Parathyroid adenoma (tissue), 2 donors: ENCODE measurements at regions not wholly inside any gene's neighbourhood (a gene's known extent, or its start where the extent isn't known, plus 50 kb on each side); places are given as distances from the start of the nearest gene placed in this dataset.

ENCODE experiments used
- H2AFZ ChIP-seq: fragments of 300-600 bp; sonication (generic); one replicate; pipeline ENCODE4 v1.7.0; 2017; ENCODE audit warnings: antibody characterized with exemption, mild to moderate bottlenecking
- H3K27ac ChIP-seq: fragments of 300-600 bp; sonication (generic); one replicate; pipeline ENCODE4 v1.7.0; 2017
- H3K27me3 ChIP-seq: fragments of 300-600 bp; sonication (generic); one replicate; pipeline ENCODE4 v1.7.0; 2017; ENCODE audit warnings: low read length; ENCODE audit not compliant: control insufficient read depth, insufficient read depth
- H3K36me3 ChIP-seq: fragments of 300-600 bp; sonication (generic); one replicate; pipeline ENCODE4 v1.7.0; 2017; ENCODE audit warnings: low read length; ENCODE audit not compliant: control insufficient read depth, insufficient read depth
- H3K4me1 ChIP-seq: fragments of 300-600 bp; sonication (generic); one replicate; pipeline ENCODE4 v1.7.0; 2017; ENCODE audit warnings: control low read depth
- H3K4me2 ChIP-seq: fragments of 300-600 bp; sonication (generic); one replicate; pipeline ENCODE4 v1.7.0; 2017; ENCODE audit warnings: low read length
- H3K4me3 ChIP-seq: fragments of 300-600 bp; sonication (generic); one replicate; pipeline ENCODE4 v1.7.0; 2017; ENCODE audit warnings: low read depth, low read length
- H3K79me2 ChIP-seq: fragments of 300-600 bp; sonication (generic); one replicate; pipeline ENCODE4 v1.7.0; 2017; ENCODE audit warnings: control low read depth
- H3K9ac ChIP-seq: fragments of 300-600 bp; sonication (generic); one replicate; pipeline ENCODE4 v1.7.0; 2017; ENCODE audit warnings: mild to moderate bottlenecking
- H3K9me3 ChIP-seq: fragments of 300-600 bp; sonication (generic); one replicate; pipeline ENCODE4 v1.7.0; 2017; ENCODE audit warnings: low read length; ENCODE audit not compliant: control insufficient read depth
- CTCF ChIP-seq: fragments of 300-600 bp; sonication (generic); IDR thresholded peaks from one replicate; pipeline ENCODE4 v1.7.0; 2017; ENCODE audit warnings: antibody characterized with exemption, mild to moderate bottlenecking
- donor health status: primary hyperparathyroidism.

DNA sequence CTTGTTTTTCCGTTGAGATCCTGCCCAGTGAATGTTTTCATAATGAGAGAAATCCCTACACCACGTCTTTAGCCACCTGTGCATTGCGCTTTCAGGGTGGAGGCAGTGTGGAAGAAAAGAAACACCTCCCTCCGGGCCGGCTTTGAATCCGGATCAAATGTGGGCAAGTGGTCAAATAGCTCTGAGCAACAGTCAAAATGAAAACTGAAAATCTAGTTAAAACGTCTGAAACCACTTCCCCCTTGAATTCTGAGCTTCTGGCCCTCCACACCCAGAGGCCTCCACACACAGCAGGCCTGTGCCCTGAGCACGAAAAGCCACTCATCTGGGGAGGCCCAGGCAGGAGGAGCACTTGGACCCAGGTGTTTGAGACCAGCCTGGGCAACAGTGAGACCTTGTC lies 263.6 kb upstream of the SALL3 start:
- Histone ChIP-seq H3K4me3 (no peak overlapping the region), H3K4me1 (no peaks in the 10 kb centered on the region), H3K27me3 (peaks cover under 1% of the 10 kb centered on the region), H3K9ac (no peak overlapping the region), H3K36me3 (no peaks in the 10 kb centered on the region), H3K4me2 (no peak overlapping the region), H3K9me3 (no peaks in the 10 kb centered on the region), H2AFZ (no peak overlapping the region), H3K79me2 (no peaks in the 10 kb centered on the region), H3K27ac (no peak overlapping the region)
- no peak for TF ChIP-seq CTCF

DNA sequence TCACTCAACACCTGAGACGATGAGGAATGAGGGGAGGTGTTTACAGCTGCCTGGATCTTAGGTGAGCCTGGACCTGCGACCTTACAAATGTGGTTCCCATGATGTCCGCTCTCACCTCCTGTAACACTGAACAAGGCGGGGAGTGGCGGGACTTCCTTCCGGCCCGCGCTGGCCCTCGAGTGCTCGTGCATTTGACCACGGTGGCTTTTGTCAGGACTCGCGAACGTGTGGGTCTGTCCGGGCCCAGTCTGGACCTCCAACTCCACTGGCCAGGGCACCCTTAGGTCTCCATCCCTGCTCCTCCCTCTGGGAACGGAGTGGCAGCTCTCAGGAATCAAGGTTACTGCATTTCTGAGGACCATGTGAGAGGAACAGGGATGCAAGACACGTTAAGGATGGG lies 263.0 kb upstream of the SALL3 start:
- H3K4me2 ChIP-seq: no peak overlapping the region
- no peak overlapping the region for H2AFZ ChIP-seq
- H3K4me1 ChIP-seq: no peaks in the 10 kb centered on the region
- no peak overlapping the region for H3K9ac ChIP-seq
- H3K27ac ChIP-seq: no peak overlapping the region
- no peaks in the 10 kb centered on the region for H3K79me2 ChIP-seq
- H3K36me3 ChIP-seq: no peaks in the 10 kb centered on the region
- H3K27me3 ChIP-seq: no peaks in the 10 kb centered on the region
- H3K4me3 ChIP-seq: no peak overlapping the region
- no peak for TF ChIP-seq CTCF
- H3K9me3 ChIP-seq: no peaks in the 10 kb centered on the region

DNA sequence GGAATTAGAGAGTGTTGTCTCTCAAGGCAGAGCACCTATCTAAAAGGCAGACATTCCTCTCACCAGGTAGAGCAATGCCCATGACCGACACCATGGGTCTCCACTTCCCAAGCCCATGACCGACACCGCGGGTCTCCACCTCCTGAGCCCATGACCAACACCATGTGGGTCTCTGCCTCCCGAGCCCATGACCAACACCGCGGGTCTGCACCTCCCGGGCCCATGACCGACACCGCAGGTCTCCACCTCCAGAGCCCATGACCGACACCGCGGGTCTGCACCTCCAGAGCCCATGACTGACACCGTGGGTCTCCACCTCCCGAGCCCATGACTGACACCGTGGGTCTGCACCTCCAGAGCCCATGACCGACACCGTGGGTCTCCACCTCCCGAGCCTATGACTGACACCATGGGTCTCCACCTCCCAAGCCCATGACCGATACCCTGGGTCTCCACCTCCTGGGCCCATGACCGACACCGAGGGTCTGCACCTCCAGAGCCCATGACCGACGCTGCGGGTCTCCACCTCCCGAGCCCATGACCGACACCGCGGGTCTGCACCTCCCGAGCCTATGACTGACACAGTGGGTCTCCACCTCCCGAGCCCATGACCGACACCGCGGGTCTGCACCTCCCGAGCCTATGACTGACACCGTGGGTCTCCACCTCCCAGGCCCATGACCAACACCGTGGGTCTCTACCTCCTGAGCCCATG lies 262.4 kb upstream of the SALL3 start:
- Histone ChIP-seq H3K36me3 (no peaks in the 10 kb centered on the region), H3K9me3 (no peaks in the 10 kb centered on the region), H3K9ac (no peak overlapping the region), H3K27me3 (no peaks in the 10 kb centered on the region), H3K4me1 (no peaks in the 10 kb centered on the region), H2AFZ (no peak overlapping the region), H3K79me2 (no peaks in the 10 kb centered on the region), H3K4me2 (no peak overlapping the region), H3K27ac (no peak overlapping the region), H3K4me3 (no peak overlapping the region)
- TF ChIP-seq CTCF: no peak

GRCh38 chr18:78717766-78718150 lies 261.9 kb upstream of the SALL3 start:
- no peaks in the 10 kb centered on the region for H3K27me3 ChIP-seq
- no peaks in the 10 kb centered on the region for H3K4me1 ChIP-seq
- no peak overlapping the region for H3K4me2 ChIP-seq
- H3K9ac ChIP-seq: no peak overlapping the region
- H3K9me3 ChIP-seq: no peaks in the 10 kb centered on the region
- no peak overlapping the region for H3K4me3 ChIP-seq
- no peak overlapping the region for H2AFZ ChIP-seq
- no peaks in the 10 kb centered on the region for H3K36me3 ChIP-seq
- TF ChIP-seq CTCF: no peak
- no peaks in the 10 kb centered on the region for H3K79me2 ChIP-seq
- H3K27ac ChIP-seq: no peak overlapping the region

DNA sequence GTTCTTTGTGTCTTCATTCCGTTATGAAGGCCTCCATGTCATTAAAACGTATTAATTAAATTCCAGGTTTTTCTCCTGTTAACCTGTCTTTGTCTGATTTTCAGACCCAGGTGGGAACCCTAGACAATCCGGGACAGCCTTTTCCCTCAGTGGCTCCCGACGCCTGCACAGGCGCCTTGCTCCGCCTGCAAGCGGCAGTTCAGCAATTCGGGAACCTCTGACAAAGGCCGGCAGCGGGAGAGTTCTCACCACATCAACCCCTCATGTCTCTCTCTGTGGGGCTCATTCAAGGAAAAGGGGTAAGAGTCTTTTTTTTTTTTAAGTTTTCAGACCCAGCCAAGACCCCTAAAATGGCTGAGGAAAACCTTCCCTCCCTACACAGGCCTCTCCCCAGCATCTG lies 259.8 kb upstream of the SALL3 start:
- TF ChIP-seq CTCF: no peak
- Histone ChIP-seq H3K9me3 (no peaks in the 10 kb centered on the region), H2AFZ (no peak overlapping the region), H3K4me1 (no peaks in the 10 kb centered on the region), H3K4me2 (no peak overlapping the region), H3K79me2 (no peaks in the 10 kb centered on the region), H3K9ac (no peak overlapping the region), H3K4me3 (no peak overlapping the region), H3K27ac (no peak overlapping the region), H3K27me3 (no peaks in the 10 kb centered on the region), H3K36me3 (no peaks in the 10 kb centered on the region)
